ENCODE measurements at regions not wholly inside any gene's neighbourhood (a gene's known extent, or its start where the extent isn't known, plus 50 kb on each side); places are given as distances from the start of the nearest gene placed in this dataset.

DNA sequence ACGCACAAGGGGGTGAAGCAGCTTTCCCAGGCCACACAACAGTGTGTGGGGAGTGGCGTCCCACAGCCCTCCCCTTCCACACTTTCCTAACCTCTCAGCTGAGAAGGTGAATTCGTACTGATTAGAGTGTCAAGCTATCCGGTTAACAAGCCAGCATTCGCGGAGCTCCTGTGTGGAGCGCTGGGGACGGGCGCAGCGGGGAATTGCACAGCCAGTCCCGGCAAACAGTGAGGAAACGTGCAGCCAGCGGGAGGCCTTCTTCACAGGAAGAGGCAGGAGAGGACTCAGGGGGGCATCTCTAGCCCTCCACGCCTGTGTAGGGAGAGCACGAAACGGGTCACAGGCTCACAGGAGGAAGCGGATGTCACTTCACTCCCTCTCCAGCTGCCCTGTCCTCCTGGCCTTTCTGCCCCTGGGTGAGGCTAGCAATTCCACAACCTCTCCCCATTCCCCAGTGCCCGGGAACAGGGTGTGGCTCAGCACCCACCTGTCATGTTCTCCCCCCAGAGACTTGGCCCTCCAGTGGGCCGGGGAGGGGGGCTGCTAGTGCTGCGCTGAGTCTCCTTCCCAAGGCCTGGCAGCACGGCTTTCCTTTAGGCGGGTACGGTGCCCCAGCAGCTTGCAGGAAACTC is 117.3 kb downstream of the CPZ start:
- ChIA-PET CTCF (interaction anchor here (0.6 kb wide), 1 partner anchor 9 kb away, joined by 3 read pairs; no protein-coding TSS in a partner anchor), POLR2A (no interaction called here)
- H3K4me3 Mint-ChIP-seq, result no peak overlapping the region
- no peak overlapping the region for H3K27ac Mint-ChIP-seq
- intact Hi-C loops (cut with DNase I, micrococcal nuclease), result no loop called here
- no peak for ATAC-seq
- no peak for DNase-seq
- peaks cover 2% of the 10 kb centered on the region for H3K36me3 Mint-ChIP-seq (ENCODE audit: low read depth)
- peaks cover 20% of the 10 kb centered on the region for H3K9me3 Mint-ChIP-seq (ENCODE audit: low read depth)
- no peaks in the 10 kb centered on the region for H3K27me3 Mint-ChIP-seq
- no peaks in the 10 kb centered on the region for H3K4me1 Mint-ChIP-seq

- CTCF ChIA-PET, result interaction anchor here (0.6 kb wide), 1 partner anchor 9 kb away, joined by 3 read pairs; no protein-coding TSS in a partner anchor
- Mint-ChIP-seq H3K27me3 (no peaks in the 10 kb centered on the region), H3K9me3 (ENCODE audit: low read depth) (peaks cover 20% of the 10 kb centered on the region), H3K4me1 (no peaks in the 10 kb centered on the region), H3K36me3 (ENCODE audit: low read depth) (peaks cover 2% of the 10 kb centered on the region), H3K4me3 (no peak overlapping the region), H3K27ac (no peak overlapping the region)
- POLR2A ChIA-PET, result no interaction called here
- no peak for ATAC-seq
- intact Hi-C loops (cut with DNase I, micrococcal nuclease), result no loop called here
- no peak for DNase-seq
These were observed 116.6 kb downstream of the CPZ start for GRCh38 chr4:8709050-8709728.

GRCh38 chr4:8708401-8709021 is 115.9 kb downstream of the CPZ start:
- POLR2A ChIA-PET, result no interaction called here
- ATAC-seq (no peak), DNase-seq (no peak)
- intact Hi-C loops (cut with DNase I, micrococcal nuclease), result no loop called here
- Mint-ChIP-seq H3K9me3 (ENCODE audit: low read depth) (peaks cover 18% of the 10 kb centered on the region), H3K4me1 (no peaks in the 10 kb centered on the region), H3K27ac (no peak overlapping the region), H3K36me3 (ENCODE audit: low read depth) (peaks cover 2% of the 10 kb centered on the region), H3K27me3 (no peaks in the 10 kb centered on the region), H3K4me3 (no peak overlapping the region)
- CTCF ChIA-PET, result no interaction called here

GRCh38 chr4:8707045-8707781 is 114.6 kb downstream of the CPZ start:
- Mint-ChIP-seq H3K4me1 (no peaks in the 10 kb centered on the region), H3K27me3 (no peaks in the 10 kb centered on the region), H3K9me3 (ENCODE audit: low read depth) (peaks cover 6% of the 10 kb centered on the region), H3K27ac (no peak overlapping the region), H3K4me3 (no peak overlapping the region), H3K36me3 (ENCODE audit: low read depth) (no peaks in the 10 kb centered on the region)
- no peak for DNase-seq
- intact Hi-C loops (cut with DNase I, micrococcal nuclease), result no loop called here
- no peak for ATAC-seq
- CTCF ChIA-PET, result no interaction called here
- POLR2A ChIA-PET, result no interaction called here

DNA sequence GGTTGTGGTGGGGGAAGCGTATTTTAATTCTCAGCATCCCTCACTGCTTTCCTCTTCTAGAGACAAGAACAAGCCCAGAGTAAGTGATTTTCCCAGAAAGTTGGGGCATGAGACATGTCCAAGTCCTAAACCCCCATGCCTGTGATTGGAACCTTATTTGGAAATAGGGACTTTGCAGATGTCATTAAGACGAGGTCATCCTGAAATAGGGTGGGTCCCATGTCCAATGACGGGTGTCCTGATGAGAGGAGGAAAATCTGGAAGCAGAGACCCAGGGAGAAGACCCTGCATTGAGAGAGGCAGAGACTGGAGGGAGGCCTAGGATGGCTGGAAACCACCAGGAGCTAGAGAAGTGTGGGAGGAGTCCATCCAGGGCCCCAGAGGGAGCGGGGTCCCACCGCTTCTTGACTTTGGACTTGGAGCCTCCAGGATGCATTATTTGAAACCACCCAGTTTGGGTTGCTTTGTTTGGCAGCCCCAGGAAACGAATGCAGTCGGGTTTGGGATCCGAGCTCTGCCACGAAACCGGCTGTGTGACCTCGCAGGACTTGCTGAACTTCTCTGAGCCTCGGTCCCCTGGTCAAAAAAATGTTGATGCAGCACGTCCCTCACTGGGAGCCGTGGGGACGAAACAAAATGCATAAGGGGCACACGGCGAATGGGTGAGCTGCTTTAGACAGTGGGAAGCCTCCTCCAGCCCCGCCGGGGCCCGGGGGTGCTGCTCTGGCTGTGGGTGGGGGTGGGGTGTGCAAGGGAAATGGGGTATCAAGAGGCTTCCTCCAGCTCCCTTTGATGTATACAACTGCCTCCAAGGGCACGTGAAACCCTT is 113.9 kb downstream of the CPZ start:
- intact Hi-C loops (cut with DNase I, micrococcal nuclease), result no loop called here
- no peaks in the 10 kb centered on the region for H3K4me1 Mint-ChIP-seq
- DNase-seq (no peak), ATAC-seq (no peak)
- H3K27ac Mint-ChIP-seq, result no peak overlapping the region
- no peak overlapping the region for H3K4me3 Mint-ChIP-seq
- H3K36me3 Mint-ChIP-seq (ENCODE audit: low read depth), result no peaks in the 10 kb centered on the region
- H3K9me3 Mint-ChIP-seq (ENCODE audit: low read depth), result peaks cover 6% of the 10 kb centered on the region
- ChIA-PET POLR2A (no interaction called here), CTCF (no interaction called here)
- H3K27me3 Mint-ChIP-seq, result no peaks in the 10 kb centered on the region

DNA sequence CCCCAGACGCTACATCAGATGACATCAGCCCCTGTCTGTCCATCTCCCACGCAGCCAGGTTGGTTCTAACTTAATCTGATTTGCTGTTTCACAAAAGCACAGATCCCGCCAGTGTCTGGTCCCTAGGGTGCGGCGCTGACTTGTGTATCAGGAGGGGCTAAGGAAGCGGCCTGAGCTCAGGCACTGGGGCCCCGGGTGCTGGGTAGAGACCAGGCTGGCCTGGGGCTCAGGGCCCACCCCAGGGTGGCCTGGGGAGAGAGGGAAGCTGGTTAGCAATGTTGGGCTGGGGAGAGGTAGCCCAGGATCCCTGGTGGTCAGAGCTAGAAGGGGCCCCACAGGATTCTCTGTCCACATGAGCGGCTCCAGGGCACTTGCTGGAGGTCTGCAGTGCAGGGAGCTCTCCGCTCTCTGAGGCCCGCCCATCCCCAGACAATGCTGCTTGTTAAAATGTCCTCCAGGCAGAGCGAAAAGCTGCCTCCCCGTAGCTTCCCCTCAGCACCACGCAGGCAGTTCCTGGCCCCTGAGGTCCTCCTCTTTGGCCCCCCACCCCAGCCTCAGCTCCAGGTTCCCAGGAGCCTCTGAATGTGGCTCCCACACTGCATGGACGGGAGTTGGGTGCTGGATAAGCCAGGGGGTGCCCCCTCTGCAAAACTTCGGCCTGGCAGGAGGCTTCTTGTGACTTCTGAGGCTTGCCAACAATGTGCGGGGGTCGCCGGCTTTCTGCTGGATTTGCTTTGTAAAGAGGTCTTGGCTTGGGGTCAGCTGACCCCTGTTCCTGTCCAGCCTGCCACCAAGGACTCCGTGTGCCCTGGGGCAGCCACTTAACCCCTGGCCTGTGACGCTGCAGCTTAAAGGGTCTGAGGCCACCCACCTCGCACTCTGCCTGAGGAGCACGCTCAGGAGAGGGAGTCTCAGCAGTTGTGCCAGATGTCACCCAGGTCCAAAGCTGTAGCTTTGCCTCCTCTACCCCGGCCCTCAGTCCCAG is 112.9 kb downstream of the CPZ start:
- ATAC-seq (no peak), DNase-seq (no peak)
- POLR2A ChIA-PET, result no interaction called here
- intact Hi-C loops (cut with DNase I, micrococcal nuclease), result no loop called here
- Mint-ChIP-seq H3K4me1 (no peaks in the 10 kb centered on the region), H3K4me3 (no peak overlapping the region), H3K27ac (no peak overlapping the region), H3K9me3 (ENCODE audit: low read depth) (no peaks in the 10 kb centered on the region), H3K36me3 (ENCODE audit: low read depth) (no peaks in the 10 kb centered on the region), H3K27me3 (no peaks in the 10 kb centered on the region)
- CTCF ChIA-PET, result interaction anchor here (0.5 kb wide), 1 partner anchor 11 kb away, joined by 3 read pairs; no protein-coding TSS in a partner anchor

DNA sequence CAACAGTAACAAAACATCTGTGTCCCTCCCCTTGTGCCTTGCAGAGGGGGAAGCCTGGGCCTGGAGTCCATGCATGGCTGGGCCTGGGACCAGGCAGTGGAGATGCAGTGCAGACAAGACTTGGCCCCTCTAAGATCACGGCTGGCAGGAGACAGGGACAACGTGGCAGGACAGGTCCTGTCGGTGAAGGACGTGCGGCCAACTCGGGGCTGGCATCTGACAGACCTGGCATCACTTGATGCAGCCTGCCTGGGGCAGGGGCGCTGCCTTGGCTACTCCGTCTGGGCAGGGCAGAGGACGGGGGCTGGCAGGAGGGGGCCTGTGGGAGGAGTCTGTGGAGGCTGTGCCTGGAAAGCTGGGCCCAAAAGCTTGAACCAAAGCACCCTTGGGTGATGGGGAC is 112.1 kb downstream of the CPZ start:
- Mint-ChIP-seq H3K4me3 (no peak overlapping the region), H3K36me3 (ENCODE audit: low read depth) (no peaks in the 10 kb centered on the region), H3K9me3 (ENCODE audit: low read depth) (no peaks in the 10 kb centered on the region), H3K27ac (no peak overlapping the region), H3K4me1 (no peaks in the 10 kb centered on the region), H3K27me3 (no peaks in the 10 kb centered on the region)
- CTCF ChIA-PET, result no interaction called here
- no peak for ATAC-seq
- intact Hi-C loops (cut with DNase I, micrococcal nuclease), result no loop called here
- POLR2A ChIA-PET, result no interaction called here
- DNase-seq, result no peak

- Mint-ChIP-seq H3K4me3 (no peak overlapping the region), H3K4me1 (no peaks in the 10 kb centered on the region), H3K36me3 (ENCODE audit: low read depth) (no peaks in the 10 kb centered on the region), H3K27me3 (no peaks in the 10 kb centered on the region), H3K9me3 (ENCODE audit: low read depth) (no peaks in the 10 kb centered on the region), H3K27ac (no peak overlapping the region)
- ChIA-PET POLR2A (no interaction called here), CTCF (no interaction called here)
- ATAC-seq, result no peak
- no peak for DNase-seq
- intact Hi-C loops (cut with DNase I, micrococcal nuclease), result no loop called here
These were observed 111.4 kb downstream of the CPZ start for GRCh38 chr4:8703857-8704495.

GRCh38 chr4:8703401-8703696 is 110.8 kb downstream of the CPZ start:
- DNase-seq, result no peak
- ChIA-PET POLR2A (no interaction called here), CTCF (no interaction called here)
- no peak overlapping the region for H3K4me3 Mint-ChIP-seq
- no peaks in the 10 kb centered on the region for H3K36me3 Mint-ChIP-seq (ENCODE audit: low read depth)
- intact Hi-C loops (cut with DNase I, micrococcal nuclease), result no loop called here
- H3K9me3 Mint-ChIP-seq (ENCODE audit: low read depth), result no peaks in the 10 kb centered on the region
- no peaks in the 10 kb centered on the region for H3K4me1 Mint-ChIP-seq
- no peaks in the 10 kb centered on the region for H3K27me3 Mint-ChIP-seq
- no peak overlapping the region for H3K27ac Mint-ChIP-seq
- no peak for ATAC-seq

GRCh38 chr4:8702516-8703400 is 110.2 kb downstream of the CPZ start:
- ATAC-seq (no peak), DNase-seq (no peak)
- ChIA-PET POLR2A (no interaction called here), CTCF (no interaction called here)
- H3K27me3 Mint-ChIP-seq, result no peaks in the 10 kb centered on the region
- no peaks in the 10 kb centered on the region for H3K4me1 Mint-ChIP-seq
- no peaks in the 10 kb centered on the region for H3K36me3 Mint-ChIP-seq (ENCODE audit: low read depth)
- intact Hi-C loops (cut with DNase I, micrococcal nuclease), result no loop called here
- no peak overlapping the region for H3K4me3 Mint-ChIP-seq
- no peak overlapping the region for H3K27ac Mint-ChIP-seq
- no peaks in the 10 kb centered on the region for H3K9me3 Mint-ChIP-seq (ENCODE audit: low read depth)
